Muscle layer of colon (tissue), 2 donors: ENCODE measurements at regions not wholly inside any gene's neighbourhood (a gene's known extent, or its start where the extent isn't known, plus 50 kb on each side); places are given as distances from the start of the nearest gene placed in this dataset.

ENCODE experiments used
- H3K27ac ChIP-seq: one replicate; pipeline ENCODE4 v1.7.0; 2013; ENCODE audit warnings: low read depth, mild to moderate bottlenecking, low read length, moderate library complexity
- H3K27me3 ChIP-seq, 2 donors: one replicate each; pipeline ENCODE4 v1.7.0; 2013; ENCODE audit warnings: low read length in 2 of 2, mild to moderate bottlenecking in 2 of 2; ENCODE audit not compliant: insufficient read depth in 2 of 2, control insufficient read depth in 1 of 2
- H3K36me3 ChIP-seq: one replicate; pipeline ENCODE4 v1.7.0; 2013; ENCODE audit warnings: mild to moderate bottlenecking, low read length; ENCODE audit not compliant: insufficient read depth
- H3K4me1 ChIP-seq: one replicate; pipeline ENCODE4 v1.7.0; 2013; ENCODE audit warnings: mild to moderate bottlenecking, low read length; ENCODE audit not compliant: insufficient read depth
- H3K4me3 ChIP-seq, 2 donors: one replicate each; pipeline ENCODE4 v1.7.0; 2013; ENCODE audit warnings: low read length in 2 of 2, low read depth in 1 of 2, mild to moderate bottlenecking in 1 of 2, moderate library complexity in 1 of 2
- H3K9ac ChIP-seq: one replicate; pipeline ENCODE4 v1.7.0; 2013; ENCODE audit warnings: low read length
- H3K9me3 ChIP-seq: one replicate; pipeline ENCODE4 v1.7.0; 2013; ENCODE audit warnings: mild to moderate bottlenecking, low read length
- donor health status: abdominal sarcoma.
- donor health status: Adenocarcinoma of cecum.

DNA sequence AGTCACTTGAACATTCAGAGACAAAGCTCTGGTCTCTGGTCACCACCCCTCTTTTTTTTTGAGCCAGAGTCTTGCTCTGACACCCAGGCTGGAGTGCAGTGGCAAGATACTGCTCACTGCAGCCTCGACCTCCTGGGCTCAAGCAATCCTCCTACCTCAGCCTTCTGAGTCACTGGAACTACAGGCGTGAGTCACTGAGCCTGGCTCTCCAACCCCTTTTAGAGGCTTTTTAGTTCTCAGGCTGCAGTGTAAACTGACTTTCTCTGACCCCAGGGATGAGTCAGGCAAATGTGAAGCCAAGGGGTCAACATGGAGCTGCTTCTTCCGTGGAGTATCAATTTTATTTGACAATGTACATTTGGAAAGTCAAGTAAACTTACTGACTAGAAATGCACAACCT lies 229.2 kb downstream of the PTTG2 start:
- Histone ChIP-seq H3K36me3 (no peaks in the 10 kb centered on the region), H3K9ac (no peak overlapping the region), H3K27me3 (no peaks in the 10 kb centered on the region), H3K4me1 (peaks cover 11% of the 10 kb centered on the region), H3K9me3 (no peaks in the 10 kb centered on the region), H3K4me3 (no peak overlapping the region), H3K27ac (no peak overlapping the region)

DNA sequence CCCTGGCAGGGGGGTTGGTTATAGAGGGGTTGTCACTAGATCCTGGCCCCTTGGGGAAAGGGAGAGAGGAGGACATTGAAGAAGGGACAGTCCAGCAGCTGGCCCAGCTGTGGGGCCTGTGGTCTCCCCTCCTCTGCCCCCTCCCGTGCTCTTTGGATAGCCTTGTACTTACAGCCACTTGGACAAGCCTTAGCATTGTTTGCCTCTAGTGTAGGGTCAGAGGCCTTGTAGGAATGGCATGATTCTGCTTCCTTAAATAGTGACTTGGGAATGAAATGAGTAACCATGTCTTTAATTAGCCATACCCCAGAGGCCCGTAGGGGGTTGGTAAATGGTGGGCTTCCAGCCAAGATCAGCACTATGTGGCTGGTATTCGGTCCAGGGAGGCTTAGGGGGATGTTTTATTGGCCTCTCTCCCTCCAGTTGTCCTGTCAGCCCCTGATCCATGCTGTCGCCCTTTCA lies 230.6 kb downstream of the PTTG2 start:
- Histone ChIP-seq H3K4me3 (no peak overlapping the region), H3K9ac (no peak overlapping the region)

DNA sequence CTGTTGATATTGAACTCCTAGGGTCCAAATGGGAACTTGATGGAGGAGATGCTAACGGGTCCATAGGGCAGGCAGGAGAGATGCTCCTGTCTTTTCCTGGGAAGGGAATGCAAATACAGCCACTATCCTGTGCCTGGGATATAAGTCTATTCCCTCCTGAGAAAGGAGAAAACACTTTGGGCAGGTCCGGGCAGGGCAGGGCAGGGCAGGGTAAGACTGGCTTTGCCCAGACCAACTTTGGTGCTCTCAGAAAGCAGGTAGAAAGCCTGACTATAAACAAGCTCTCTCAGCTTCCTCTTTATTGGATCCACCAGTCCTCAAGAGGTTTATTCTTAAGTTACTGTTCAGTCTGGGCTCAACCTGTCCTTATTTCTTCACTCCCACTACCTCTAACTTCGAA lies 232.3 kb downstream of the PTTG2 start:
- Histone ChIP-seq H3K27ac (no peak overlapping the region), H3K4me3 (no peak overlapping the region), H3K9ac (no peak overlapping the region), H3K27me3 (no peaks in the 10 kb centered on the region), H3K4me1 (peaks cover 11% of the 10 kb centered on the region), H3K9me3 (no peaks in the 10 kb centered on the region), H3K36me3 (no peaks in the 10 kb centered on the region)

More for the DNA sequence above, 230.6 kb downstream of the PTTG2 start:
- Histone ChIP-seq H3K9me3 (no peaks in the 10 kb centered on the region), H3K4me1 (peaks cover 11% of the 10 kb centered on the region), H3K36me3 (no peaks in the 10 kb centered on the region), H3K27me3 (no peaks in the 10 kb centered on the region), H3K27ac (no peak overlapping the region)

DNA sequence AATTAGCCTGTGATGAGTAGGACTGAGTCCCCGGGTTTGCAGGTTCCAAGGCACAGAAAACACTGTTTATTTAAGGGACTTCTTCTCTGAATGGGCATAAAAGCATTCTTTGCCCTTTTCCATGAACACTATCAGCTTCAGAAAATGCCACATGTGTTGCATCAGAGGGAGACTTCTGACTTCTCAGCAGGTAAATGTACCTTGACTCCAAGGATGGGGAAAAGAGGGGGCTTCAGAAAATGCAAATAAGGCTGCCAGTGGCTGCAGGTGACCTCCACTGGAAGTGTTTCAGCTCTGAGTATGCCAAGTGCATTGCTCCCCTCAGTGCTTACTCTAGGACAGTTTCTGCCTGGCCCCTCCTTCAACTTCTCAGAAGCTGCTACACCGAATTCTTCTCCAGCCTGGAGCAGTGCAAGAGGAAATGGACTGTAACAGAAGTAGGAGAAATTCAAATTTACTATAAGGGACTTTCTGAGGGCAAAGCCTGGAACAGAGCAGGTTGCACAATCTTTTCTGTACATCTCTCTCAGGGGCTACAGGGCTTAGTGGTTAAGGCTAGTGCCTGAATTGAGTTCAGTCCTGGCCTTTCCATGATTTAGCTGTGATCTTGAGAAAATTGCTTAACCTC lies 233.2 kb downstream of the PTTG2 start:
- no peak overlapping the region for H3K4me3 ChIP-seq
- H3K9ac ChIP-seq = no peak overlapping the region

DNA sequence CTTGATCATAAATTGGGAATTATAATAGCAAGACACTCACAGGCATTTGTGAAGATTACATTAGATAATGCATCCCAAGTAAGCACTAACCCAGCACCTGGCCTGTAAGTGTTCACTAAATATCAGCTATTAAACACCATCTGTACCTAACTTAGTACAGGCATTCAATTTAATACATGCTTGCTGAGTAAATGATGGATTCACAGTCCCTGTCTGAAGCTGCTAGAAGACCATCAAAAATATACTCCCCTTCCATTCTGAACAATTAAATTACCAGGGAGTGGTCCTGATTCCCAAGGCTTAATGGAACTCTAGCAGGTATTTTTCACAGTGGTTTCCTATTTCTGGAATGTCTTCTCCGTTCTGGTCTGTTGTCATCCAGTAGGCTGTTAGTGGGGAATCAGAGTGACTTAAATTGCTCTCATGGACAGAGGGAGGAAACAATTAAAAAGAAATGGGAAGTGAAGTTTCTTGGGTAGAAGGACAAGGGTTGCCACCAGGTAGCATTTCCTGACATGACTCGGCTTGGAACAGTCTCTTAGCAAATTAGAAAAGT lies 233.9 kb downstream of the PTTG2 start:
- Histone ChIP-seq H3K36me3 (no peaks in the 10 kb centered on the region), H3K4me1 (peaks cover 11% of the 10 kb centered on the region), H3K9ac (no peak overlapping the region), H3K27me3 (no peaks in the 10 kb centered on the region), H3K4me3 (no peak overlapping the region), H3K9me3 (no peaks in the 10 kb centered on the region), H3K27ac (no peak overlapping the region)

More for the DNA sequence above, 233.2 kb downstream of the PTTG2 start:
- Histone ChIP-seq H3K4me1 (peaks cover 11% of the 10 kb centered on the region), H3K27me3 (no peaks in the 10 kb centered on the region), H3K27ac (no peak overlapping the region), H3K9me3 (no peaks in the 10 kb centered on the region), H3K36me3 (no peaks in the 10 kb centered on the region)

DNA sequence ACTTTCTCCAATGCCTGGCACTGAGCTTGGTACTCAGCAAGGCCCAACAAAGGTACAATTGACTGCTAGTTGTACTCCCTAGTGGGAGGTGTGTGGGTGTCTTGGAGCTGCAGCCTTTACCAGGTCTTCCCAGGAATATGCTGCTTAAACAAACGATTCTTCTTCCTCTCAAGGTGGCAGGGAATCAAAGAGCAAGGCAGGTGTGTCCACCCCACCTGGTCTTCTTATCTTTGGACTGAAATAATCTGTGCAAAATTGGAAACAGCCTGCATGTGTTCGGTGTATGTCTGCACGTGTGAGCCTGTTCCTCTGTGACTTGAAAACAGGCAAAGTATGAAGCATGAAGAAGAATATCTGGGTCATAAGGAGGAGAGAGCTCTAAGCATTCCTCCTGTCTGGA lies 235.3 kb downstream of the PTTG2 start:
- Histone ChIP-seq H3K4me3 (no peak overlapping the region), H3K9ac (no peak overlapping the region), H3K36me3 (no peaks in the 10 kb centered on the region), H3K4me1 (peaks cover 8% of the 10 kb centered on the region), H3K9me3 (no peaks in the 10 kb centered on the region), H3K27ac (no peak overlapping the region), H3K27me3 (no peaks in the 10 kb centered on the region)

DNA sequence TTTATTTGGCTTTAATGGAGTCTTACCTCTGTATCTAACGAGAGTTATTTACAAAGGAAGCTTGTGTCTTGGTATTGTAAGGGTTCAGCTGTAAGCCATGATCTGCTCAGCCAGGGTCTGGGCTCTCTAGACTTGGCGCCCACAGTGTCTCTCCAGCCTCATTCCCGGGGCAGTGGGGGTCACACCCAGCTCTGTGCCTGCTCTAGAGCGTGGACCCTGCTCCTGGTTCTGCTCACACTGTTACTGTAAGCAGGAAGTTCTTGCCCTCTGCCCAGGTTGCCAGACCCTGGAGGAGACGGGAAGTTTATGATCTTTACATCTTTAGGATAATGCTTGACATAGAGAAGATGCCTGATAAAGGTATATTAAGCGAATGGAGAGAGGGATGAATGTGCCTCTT lies 235.7 kb downstream of the PTTG2 start:
- no peak overlapping the region for H3K27ac ChIP-seq
- H3K4me3 ChIP-seq = no peak overlapping the region
- H3K36me3 ChIP-seq = no peaks in the 10 kb centered on the region
- peaks cover 4% of the 10 kb centered on the region for H3K4me1 ChIP-seq
- no peaks in the 10 kb centered on the region for H3K9me3 ChIP-seq
- H3K27me3 ChIP-seq = no peaks in the 10 kb centered on the region
- H3K9ac ChIP-seq = no peak overlapping the region

DNA sequence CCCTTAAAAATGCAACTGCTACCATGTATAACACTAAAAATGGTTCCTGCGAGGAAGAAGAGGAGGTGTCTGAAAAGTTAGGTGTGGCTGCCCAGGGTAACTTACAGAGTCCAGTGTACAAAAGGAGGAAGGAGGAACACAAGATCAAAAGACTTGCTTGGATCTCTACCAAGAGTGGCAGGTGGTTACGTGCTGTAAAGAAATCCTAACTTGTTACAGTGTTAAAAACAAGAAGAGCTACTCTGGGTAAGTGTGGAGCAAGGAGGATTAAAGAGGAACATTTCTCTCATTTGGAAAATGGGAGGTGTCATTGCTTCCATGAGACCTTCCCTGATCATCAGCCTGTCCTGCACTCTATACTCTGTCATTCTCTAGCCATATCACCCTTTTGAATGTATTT lies 242.0 kb downstream of the PTTG2 start:
- Histone ChIP-seq H3K4me3 (no peak overlapping the region), H3K27ac (no peak overlapping the region), H3K9me3 (no peaks in the 10 kb centered on the region), H3K36me3 (no peaks in the 10 kb centered on the region), H3K27me3 (no peaks in the 10 kb centered on the region), H3K4me1 (no peaks in the 10 kb centered on the region), H3K9ac (no peak overlapping the region)

DNA sequence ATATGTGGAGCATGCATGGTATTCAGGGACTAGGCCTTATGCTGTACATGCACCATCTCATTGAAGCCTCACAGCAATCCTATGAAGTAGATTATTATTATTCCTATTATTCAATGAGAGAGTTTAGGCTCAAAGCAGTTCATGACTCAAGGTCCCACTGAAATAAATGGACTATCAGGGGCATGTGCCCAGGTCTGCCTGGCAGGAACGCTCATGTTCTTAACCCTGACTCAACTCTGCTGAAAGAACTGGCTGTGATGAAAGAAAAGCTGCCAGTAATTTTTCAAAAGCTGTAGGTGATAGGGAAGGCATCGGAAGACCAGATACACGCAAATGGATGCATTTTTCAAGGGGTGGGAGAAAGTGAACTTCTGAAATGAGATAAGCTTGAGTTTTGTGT lies 243.4 kb downstream of the PTTG2 start:
- Histone ChIP-seq H3K4me3 (no peak overlapping the region), H3K27ac (no peak overlapping the region), H3K9me3 (no peaks in the 10 kb centered on the region), H3K27me3 (no peaks in the 10 kb centered on the region), H3K36me3 (no peaks in the 10 kb centered on the region), H3K4me1 (no peaks in the 10 kb centered on the region), H3K9ac (no peak overlapping the region)

DNA sequence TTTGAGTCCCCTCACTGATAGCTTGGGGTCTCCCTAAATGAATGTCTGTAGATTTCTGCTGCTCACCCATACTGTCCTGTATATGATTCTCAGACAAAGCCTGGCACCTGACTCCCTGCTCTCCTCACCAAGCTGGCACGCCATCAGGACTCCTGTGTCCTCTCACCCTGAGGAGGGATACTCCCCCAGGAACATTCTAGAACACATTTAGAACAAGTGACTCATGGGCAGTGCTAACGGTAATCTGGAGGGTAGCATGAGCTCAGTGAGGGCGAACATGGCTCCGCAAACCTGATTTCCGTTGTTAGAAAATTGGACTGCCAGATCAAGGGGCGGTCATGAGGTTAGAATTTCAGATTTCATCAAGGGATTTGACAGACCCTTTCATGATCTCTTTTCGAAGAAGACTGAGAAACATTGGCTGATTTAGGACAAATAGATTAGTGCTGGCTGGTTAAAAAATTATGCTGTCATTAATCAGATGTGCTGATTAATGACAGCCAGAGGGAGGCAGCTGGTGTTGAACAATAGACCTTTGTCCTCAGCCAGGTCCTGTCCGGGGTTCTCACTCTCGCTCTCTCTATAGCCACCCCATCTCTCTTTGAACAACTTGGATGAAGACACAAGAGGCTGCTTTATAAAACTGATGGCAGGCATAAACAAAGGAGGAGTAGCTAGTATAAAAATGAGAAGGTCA lies 244.3 kb downstream of the PTTG2 start:
- no peaks in the 10 kb centered on the region for H3K4me1 ChIP-seq
- no peak overlapping the region for H3K27ac ChIP-seq
- no peaks in the 10 kb centered on the region for H3K36me3 ChIP-seq
- no peak overlapping the region for H3K4me3 ChIP-seq
- H3K9me3 ChIP-seq = no peaks in the 10 kb centered on the region
- H3K9ac ChIP-seq = no peak overlapping the region
- no peaks in the 10 kb centered on the region for H3K27me3 ChIP-seq

DNA sequence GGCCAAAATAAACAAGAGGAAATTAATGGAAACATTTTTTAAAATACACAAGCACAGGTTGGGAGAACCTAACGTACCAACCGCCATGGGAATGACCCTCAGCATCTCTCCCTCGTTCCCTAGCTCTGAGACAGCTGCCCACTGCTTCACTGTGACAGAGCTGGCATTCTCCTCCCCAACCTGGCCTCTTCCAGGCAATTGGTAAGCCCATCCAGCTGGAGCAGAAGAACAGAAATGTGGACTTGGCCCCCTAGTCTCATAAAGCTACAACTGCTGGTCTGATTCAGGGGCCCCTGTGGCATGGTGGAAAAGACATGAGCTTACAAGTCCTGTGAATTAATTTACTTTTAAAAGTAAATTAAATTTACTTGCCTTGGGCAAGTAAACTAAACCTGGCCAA lies 245.1 kb downstream of the PTTG2 start:
- Histone ChIP-seq H3K27me3 (no peaks in the 10 kb centered on the region), H3K9me3 (no peaks in the 10 kb centered on the region), H3K4me3 (no peak overlapping the region), H3K4me1 (peaks cover 2% of the 10 kb centered on the region), H3K27ac (no peak overlapping the region), H3K9ac (no peak overlapping the region), H3K36me3 (no peaks in the 10 kb centered on the region)

DNA sequence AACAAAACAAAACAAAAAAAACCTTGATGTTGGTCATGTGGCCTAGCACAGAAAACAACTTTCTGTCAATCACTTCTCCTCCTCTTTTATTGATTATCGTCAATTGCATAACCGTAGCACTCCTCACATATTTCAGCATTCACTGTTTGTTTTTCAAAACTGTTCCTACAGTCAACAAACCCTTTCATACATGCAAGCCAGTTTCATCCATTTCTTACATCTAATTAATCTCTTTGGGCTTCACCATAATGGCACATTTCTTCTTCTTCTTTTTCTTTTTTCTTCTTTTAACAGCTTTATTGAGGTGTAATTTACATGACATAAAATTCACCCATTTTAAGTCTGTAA lies 246.9 kb downstream of the PTTG2 start:
- peaks cover 21% of the 10 kb centered on the region for H3K4me1 ChIP-seq
- H3K9ac ChIP-seq = no peak overlapping the region
- H3K36me3 ChIP-seq = no peaks in the 10 kb centered on the region
- no peak overlapping the region for H3K4me3 ChIP-seq
- no peaks in the 10 kb centered on the region for H3K9me3 ChIP-seq
- no peak overlapping the region for H3K27ac ChIP-seq
- H3K27me3 ChIP-seq = no peaks in the 10 kb centered on the region
